HG03280 (cell line): ENCODE measurements at regions not wholly inside any gene's neighbourhood (a gene's known extent, or its start where the extent isn't known, plus 50 kb on each side); places are given as distances from the start of the nearest gene placed in this dataset.

Source experiments
- ATAC-seq: cut with Tn5 transposase; IDR thresholded peaks from one replicate; pipeline ENCODE4 v1.9.1; 2021; ENCODE audit warnings: mild to moderate bottlenecking, moderate library complexity; ENCODE audit not compliant: unreplicated experiment

- ATAC-seq, result no peak
These were observed 55.1 kb upstream of the RGS4 start for GRCh38 chr1:163013826-163014600.

GRCh38 chr1:163006051-163006834 lies 62.9 kb upstream of the RGS4 start:
- ATAC-seq, result no peak

- no peak for ATAC-seq
These were observed 71.5 kb upstream of the RGS4 start for GRCh38 chr1:162997499-162998285.

GRCh38 chr1:162996261-162996660 lies 72.9 kb upstream of the RGS4 start:
- no peak for ATAC-seq

GRCh38 chr1:162994921-162995320 lies 74.2 kb upstream of the RGS4 start:
- no peak for ATAC-seq

- no peak for ATAC-seq
These were observed 75.3 kb upstream of the RGS4 start for GRCh38 chr1:162993846-162994245.

- ATAC-seq, result no peak
These were observed 76.2 kb upstream of the RGS4 start for GRCh38 chr1:162992945-162993344.

GRCh38 chr1:162991444-162991843 lies 77.7 kb upstream of the RGS4 start:
- no peak for ATAC-seq

- ATAC-seq, result no peak
These were observed 78.5 kb upstream of the RGS4 start for GRCh38 chr1:162990665-162991064.

- no peak for ATAC-seq
These were observed 80.3 kb upstream of the RGS4 start for GRCh38 chr1:162988869-162989268.

GRCh38 chr1:162987866-162988265 lies 81.3 kb upstream of the RGS4 start:
- no peak for ATAC-seq

- no peak for ATAC-seq
These were observed 83.2 kb upstream of the RGS4 start for GRCh38 chr1:162985816-162986435.

GRCh38 chr1:162984699-162985098 lies 84.5 kb upstream of the RGS4 start:
- no peak for ATAC-seq

GRCh38 chr1:162983671-162984425 lies 85.3 kb upstream of the RGS4 start:
- no peak for ATAC-seq

- ATAC-seq, result no peak
These were observed 86.8 kb upstream of the RGS4 start for GRCh38 chr1:162982364-162982763.

- ATAC-seq, result no peak
These were observed 91.1 kb upstream of the RGS4 start for GRCh38 chr1:162977944-162978568.

GRCh38 chr1:162976628-162977027 lies 92.5 kb upstream of the RGS4 start:
- no peak for ATAC-seq

- no peak for ATAC-seq
These were observed 94.4 kb upstream of the RGS4 start for GRCh38 chr1:162974810-162975209.

GRCh38 chr1:162973381-162973795 lies 95.8 kb upstream of the RGS4 start:
- ATAC-seq, result no peak

- no peak for ATAC-seq
These were observed 96.4 kb upstream of the RGS4 start for GRCh38 chr1:162972773-162973172.
